ENCODE measurements at regions not wholly inside any gene's neighbourhood (a gene's known extent, or its start where the extent isn't known, plus 50 kb on each side); places are given as distances from the start of the nearest gene placed in this dataset.
A peak's percentile ranks its signal among the peaks of the same experiment; 100 is the strongest.

GRCh38 chr18:25866331-25866730 is 224.1 kb downstream of the SS18 start:
- H3K4me2 ChIP-seq (ENCODE audit: low read length): no peak overlapping the region
- H3K36me3 ChIP-seq (ENCODE audit: insufficient read depth, low read length): no peaks in the 10 kb centered on the region
- H3K9ac ChIP-seq (ENCODE audit: low read depth, low read length): no peak overlapping the region
- H3K9me3 ChIP-seq (replicated peaks; ENCODE audit: low read length): no peaks in the 10 kb centered on the region
- no peaks in the 10 kb centered on the region for H3K4me1 ChIP-seq (ENCODE audit: control insufficient read depth, insufficient read depth, low read length)
- H3K27me3 ChIP-seq (ENCODE audit: control insufficient read depth, insufficient read depth, low read length): peaks cover 16% of the 10 kb centered on the region
- no peak overlapping the region for H3K4me3 ChIP-seq (ENCODE audit: low read length)

GRCh38 chr18:25862881-25863600 is 227.4 kb downstream of the SS18 start:
- Histone ChIP-seq H3K27me3 (ENCODE audit: control insufficient read depth, insufficient read depth, low read length) (peaks cover 16% of the 10 kb centered on the region), H3K4me1 (ENCODE audit: control insufficient read depth, insufficient read depth, low read length) (no peaks in the 10 kb centered on the region), H3K36me3 (ENCODE audit: insufficient read depth, low read length) (no peaks in the 10 kb centered on the region), H3K9me3 (replicated peaks; ENCODE audit: low read length) (no peaks in the 10 kb centered on the region), H3K9ac (ENCODE audit: low read depth, low read length) (no peak overlapping the region), H3K4me3 (ENCODE audit: low read length) (no peak overlapping the region), H3K4me2 (ENCODE audit: low read length) (peak overlapping the region; percentile 18)

DNA sequence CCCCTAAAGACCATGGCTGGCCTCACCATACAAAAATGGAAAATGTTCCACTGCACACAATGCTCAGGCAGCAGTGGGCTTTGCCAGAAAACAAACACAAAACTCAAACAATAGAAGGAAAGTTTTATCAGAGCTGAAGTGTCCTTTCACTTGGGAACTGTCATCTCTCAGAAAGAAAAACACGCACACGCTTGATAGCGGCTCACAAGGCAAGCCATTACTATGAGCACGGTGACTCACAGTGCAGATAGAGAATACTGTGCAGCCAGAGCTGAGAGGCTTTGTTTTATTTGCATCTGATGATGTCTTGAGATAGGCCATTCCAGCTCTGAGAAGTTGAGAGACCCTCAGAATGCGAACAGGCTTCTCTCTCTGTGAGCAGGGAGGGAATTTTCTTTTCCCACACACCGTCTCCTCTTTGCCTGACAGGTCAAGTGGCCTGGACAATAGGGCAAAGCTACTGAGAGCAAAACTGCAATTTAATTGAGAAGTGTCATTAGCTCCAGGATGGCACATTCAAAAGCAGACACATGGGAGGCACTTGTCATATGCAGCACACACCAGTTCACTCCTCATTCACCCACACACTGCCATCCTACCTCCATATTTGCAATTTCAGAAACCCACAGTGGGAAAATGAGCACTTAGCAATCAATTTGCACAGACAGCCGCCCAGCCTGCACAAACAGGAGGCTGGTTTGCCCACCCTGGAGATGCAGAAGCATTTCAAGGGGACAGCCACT is 236.6 kb downstream of the SS18 start:
- H3K4me2 ChIP-seq (ENCODE audit: low read length): no peak overlapping the region
- no peaks in the 10 kb centered on the region for H3K9me3 ChIP-seq (replicated peaks; ENCODE audit: low read length)
- H3K27me3 ChIP-seq (ENCODE audit: control insufficient read depth, insufficient read depth, low read length): no peaks in the 10 kb centered on the region
- no peak overlapping the region for H3K4me3 ChIP-seq (ENCODE audit: low read length)
- H3K9ac ChIP-seq (ENCODE audit: low read depth, low read length): no peak overlapping the region
- no peaks in the 10 kb centered on the region for H3K36me3 ChIP-seq (ENCODE audit: insufficient read depth, low read length)
- no peaks in the 10 kb centered on the region for H3K4me1 ChIP-seq (ENCODE audit: control insufficient read depth, insufficient read depth, low read length)

DNA sequence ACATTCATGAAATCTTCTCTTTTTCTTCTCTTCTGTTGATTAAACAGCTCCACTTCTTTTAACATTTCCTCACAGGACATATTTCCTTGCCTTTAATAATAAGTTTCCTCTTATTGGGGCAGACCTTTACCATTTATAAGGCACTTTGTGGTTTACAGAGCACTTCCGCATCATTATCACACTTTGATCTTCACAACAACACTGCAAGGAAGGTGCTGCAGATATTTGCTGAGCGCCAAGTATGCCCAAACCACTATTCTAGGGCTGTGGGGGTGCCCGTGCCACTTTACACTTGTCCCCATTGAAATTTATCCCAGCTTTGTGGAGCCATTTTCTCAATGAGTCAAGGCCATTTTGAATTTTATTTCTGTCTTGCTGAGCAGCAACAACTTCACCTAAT is 246.6 kb downstream of the SS18 start:
- Histone ChIP-seq H3K4me3 (ENCODE audit: low read length) (no peak overlapping the region), H3K9ac (ENCODE audit: low read depth, low read length) (no peak overlapping the region), H3K36me3 (ENCODE audit: insufficient read depth, low read length) (no peaks in the 10 kb centered on the region)

GRCh38 chr18:25842665-25843064 is 247.7 kb downstream of the SS18 start:
- Histone ChIP-seq H3K4me3 (ENCODE audit: low read length) (no peak overlapping the region), H3K27me3 (ENCODE audit: control insufficient read depth, insufficient read depth, low read length) (peaks cover 23% of the 10 kb centered on the region), H3K9me3 (replicated peaks; ENCODE audit: low read length) (no peaks in the 10 kb centered on the region), H3K4me1 (ENCODE audit: control insufficient read depth, insufficient read depth, low read length) (no peaks in the 10 kb centered on the region), H3K9ac (ENCODE audit: low read depth, low read length) (no peak overlapping the region), H3K36me3 (ENCODE audit: insufficient read depth, low read length) (no peaks in the 10 kb centered on the region), H3K4me2 (ENCODE audit: low read length) (no peak overlapping the region)

More for the DNA sequence above, 246.6 kb downstream of the SS18 start:
- Histone ChIP-seq H3K27me3 (ENCODE audit: control insufficient read depth, insufficient read depth, low read length) (peaks cover 24% of the 10 kb centered on the region), H3K4me1 (ENCODE audit: control insufficient read depth, insufficient read depth, low read length) (no peaks in the 10 kb centered on the region), H3K9me3 (replicated peaks; ENCODE audit: low read length) (no peaks in the 10 kb centered on the region), H3K4me2 (ENCODE audit: low read length) (no peak overlapping the region)

DNA sequence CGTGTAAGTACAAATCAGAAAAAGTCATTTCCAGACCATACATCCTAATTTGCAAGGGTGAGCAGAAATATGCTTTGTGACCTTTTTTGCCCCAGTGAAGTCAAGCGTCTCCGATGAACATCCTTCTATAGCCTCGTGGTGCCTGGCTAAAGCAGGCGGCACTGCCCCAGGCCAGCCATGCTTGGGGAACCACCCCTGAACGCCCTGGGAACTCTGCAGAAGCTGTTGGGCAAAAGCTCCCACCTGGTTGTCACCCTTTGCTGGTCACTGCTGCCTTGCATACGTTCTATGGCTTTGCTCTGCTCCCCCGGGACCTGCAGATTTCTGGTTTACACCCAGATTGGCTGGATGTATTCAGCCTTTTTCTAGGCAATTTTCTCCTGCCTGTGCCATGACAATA is 256.4 kb downstream of the SS18 start:
- no peak overlapping the region for H3K9ac ChIP-seq (ENCODE audit: low read depth, low read length)
- H3K36me3 ChIP-seq (ENCODE audit: insufficient read depth, low read length): no peaks in the 10 kb centered on the region
- no peaks in the 10 kb centered on the region for H3K9me3 ChIP-seq (replicated peaks; ENCODE audit: low read length)
- H3K27me3 ChIP-seq (ENCODE audit: control insufficient read depth, insufficient read depth, low read length): peaks cover 7% of the 10 kb centered on the region
- no peak overlapping the region for H3K4me2 ChIP-seq (ENCODE audit: low read length)
- peaks cover 8% of the 10 kb centered on the region for H3K4me1 ChIP-seq (ENCODE audit: control insufficient read depth, insufficient read depth, low read length)
- no peak overlapping the region for H3K4me3 ChIP-seq (ENCODE audit: low read length)

DNA sequence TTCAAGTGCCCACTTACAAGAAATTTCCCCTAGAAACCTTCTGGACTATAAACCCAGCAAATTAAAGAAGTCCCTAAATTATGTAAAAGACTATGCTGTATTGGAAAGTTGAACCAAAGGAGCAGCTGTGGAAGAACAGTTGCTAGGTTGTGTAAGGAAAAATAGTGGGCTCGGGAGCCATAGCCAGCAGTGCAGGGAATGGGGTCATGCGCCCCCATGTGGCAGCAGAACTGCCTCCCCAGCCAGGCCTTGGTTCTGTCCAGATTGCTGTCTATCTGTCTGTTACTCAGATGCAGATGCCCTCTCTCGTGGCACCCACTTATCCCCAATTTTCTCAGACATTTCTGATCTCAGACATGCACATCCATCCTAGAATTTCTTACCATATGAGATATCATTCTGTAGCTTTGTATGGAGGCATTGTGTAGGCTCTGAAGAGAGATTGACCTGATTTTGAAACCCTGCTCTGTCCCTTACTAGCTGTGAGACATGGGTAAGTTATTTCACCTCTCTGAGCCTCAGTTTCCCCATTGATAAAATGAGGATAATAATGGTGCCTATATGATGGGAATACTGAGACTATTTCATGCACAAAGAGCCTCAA is 258.3 kb downstream of the SS18 start:
- Histone ChIP-seq H3K9me3 (replicated peaks; ENCODE audit: low read length) (no peaks in the 10 kb centered on the region), H3K27me3 (ENCODE audit: control insufficient read depth, insufficient read depth, low read length) (no peaks in the 10 kb centered on the region), H3K4me1 (ENCODE audit: control insufficient read depth, insufficient read depth, low read length) (peaks cover 20% of the 10 kb centered on the region), H3K4me2 (ENCODE audit: low read length) (no peak overlapping the region), H3K36me3 (ENCODE audit: insufficient read depth, low read length) (no peaks in the 10 kb centered on the region), H3K4me3 (ENCODE audit: low read length) (no peak overlapping the region), H3K9ac (ENCODE audit: low read depth, low read length) (no peak overlapping the region)

- Histone ChIP-seq H3K4me3 (ENCODE audit: low read length) (no peak overlapping the region), H3K9ac (ENCODE audit: low read depth, low read length) (no peak overlapping the region), H3K4me2 (ENCODE audit: low read length) (no peak overlapping the region), H3K4me1 (ENCODE audit: control insufficient read depth, insufficient read depth, low read length) (peaks cover 21% of the 10 kb centered on the region), H3K9me3 (replicated peaks; ENCODE audit: low read length) (no peaks in the 10 kb centered on the region), H3K27me3 (ENCODE audit: control insufficient read depth, insufficient read depth, low read length) (no peaks in the 10 kb centered on the region), H3K36me3 (ENCODE audit: insufficient read depth, low read length) (no peaks in the 10 kb centered on the region)
These were observed 259.1 kb downstream of the SS18 start for GRCh38 chr18:25831301-25831701.

- H3K4me3 ChIP-seq (ENCODE audit: low read length): no peak overlapping the region
- no peaks in the 10 kb centered on the region for H3K36me3 ChIP-seq (ENCODE audit: insufficient read depth, low read length)
- H3K9me3 ChIP-seq (replicated peaks; ENCODE audit: low read length): no peaks in the 10 kb centered on the region
- H3K27me3 ChIP-seq (ENCODE audit: control insufficient read depth, insufficient read depth, low read length): no peaks in the 10 kb centered on the region
- peaks cover 21% of the 10 kb centered on the region for H3K4me1 ChIP-seq (ENCODE audit: control insufficient read depth, insufficient read depth, low read length)
- H3K4me2 ChIP-seq (ENCODE audit: low read length): no peak overlapping the region
- H3K9ac ChIP-seq (ENCODE audit: low read depth, low read length): no peak overlapping the region
These were observed 259.6 kb downstream of the SS18 start for GRCh38 chr18:25830787-25831186.

GRCh38 chr18:25827961-25828561 is 262.4 kb downstream of the SS18 start:
- Histone ChIP-seq H3K9ac (ENCODE audit: low read depth, low read length) (peak overlapping the region; percentile 55), H3K27me3 (ENCODE audit: control insufficient read depth, insufficient read depth, low read length) (no peaks in the 10 kb centered on the region), H3K36me3 (ENCODE audit: insufficient read depth, low read length) (no peaks in the 10 kb centered on the region), H3K4me3 (ENCODE audit: low read length) (no peak overlapping the region), H3K4me2 (ENCODE audit: low read length) (peak overlapping the region; percentile 66), H3K4me1 (ENCODE audit: control insufficient read depth, insufficient read depth, low read length) (peaks cover 21% of the 10 kb centered on the region), H3K9me3 (replicated peaks; ENCODE audit: low read length) (no peaks in the 10 kb centered on the region)

GRCh38 chr18:25827228-25827627 is 263.2 kb downstream of the SS18 start:
- Histone ChIP-seq H3K9ac (ENCODE audit: low read depth, low read length) (no peak overlapping the region), H3K4me2 (ENCODE audit: low read length) (no peak overlapping the region), H3K4me3 (ENCODE audit: low read length) (no peak overlapping the region)

More at GRCh38 chr18:25827228-25827627, 263.2 kb downstream of the SS18 start:
- Histone ChIP-seq H3K36me3 (ENCODE audit: insufficient read depth, low read length) (no peaks in the 10 kb centered on the region), H3K27me3 (ENCODE audit: control insufficient read depth, insufficient read depth, low read length) (no peaks in the 10 kb centered on the region), H3K4me1 (ENCODE audit: control insufficient read depth, insufficient read depth, low read length) (peaks cover 21% of the 10 kb centered on the region), H3K9me3 (replicated peaks; ENCODE audit: low read length) (no peaks in the 10 kb centered on the region)

Data from skeletal muscle satellite cell (primary cell).